B cell (primary cell): ENCODE measurements at regions not wholly inside any gene's neighbourhood (a gene's known extent, or its start where the extent isn't known, plus 50 kb on each side); places are given as distances from the start of the nearest gene placed in this dataset.

Experiments used
- ATAC-seq: fragments of 200-7000 bp; cut with Tn5 transposase; one replicate; pipeline ENCODE4 v1.10.0; 2021; ENCODE audit warnings: low read depth, mild to moderate bottlenecking, moderate number of reproducible peaks, moderate library complexity
- CTCF ChIA-PET: fragments of 350-600 bp; sonication (Branson Sonifier 250); formaldehyde crosslinking; loops from one replicate; lab custom pipeline; 2021; ENCODE audit warnings: antibody characterized with exemption, inconsistent platforms; lab: Charles Lee
- POLR2A ChIA-PET: fragments of 350-600 bp; sonication (Branson Sonifier 250); formaldehyde crosslinking; loops from one replicate; lab custom pipeline; 2021; ENCODE audit warnings: antibody characterized with exemption; lab: Charles Lee
- DNase-seq: peaks from one replicate; pipeline ENCODE4 v3.0.0; 2013
- H2AFZ ChIP-seq: 2 replicates; pipeline ENCODE4 v1.6.1; 2012; ENCODE audit warnings: mild to moderate bottlenecking, low read depth, low read length; ENCODE audit not compliant: insufficient read depth, poor library complexity, severe bottlenecking
- H3K27ac ChIP-seq, 2 donors: 1 replicate in 1 of 2; 2 replicates in 1 of 2; pipeline ENCODE4 v1.5.1; 2012 to 2013; ENCODE audit warnings: low read length in 2 of 2, mild to moderate bottlenecking in 2 of 2, moderate library complexity in 1 of 2
- H3K27me3 ChIP-seq, 4 experiments: fragments of 200-600 bp in 1 of 4; sonication (generic) in 1 of 4; replicated peaks in 1 of 4; 1 replicate in 2 of 4; 2 replicates in 2 of 4; pipeline versions ENCODE4 v1.6.1 to v1.7.0; 2013 to 2016; ENCODE audit warnings: low read length in 3 of 4, mild to moderate bottlenecking in 2 of 4, mixed read lengths in 1 of 4, moderate library complexity in 1 of 4; ENCODE audit not compliant: insufficient read depth in 4 of 4, control insufficient read depth in 3 of 4; ENCODE audit errors: control extremely low read depth in 1 of 4
- H3K36me3 ChIP-seq, 2 experiments: replicated peaks in 1 of 2; 1 replicate in 1 of 2; 2 replicates in 1 of 2; pipeline versions ENCODE4 v1.6.1 to v1.7.1; 2013; ENCODE audit warnings: low read length in 1 of 2; ENCODE audit not compliant: insufficient read depth in 2 of 2, control insufficient read depth in 1 of 2; ENCODE audit errors: control extremely low read depth in 1 of 2, extremely low read depth in 1 of 2
- H3K4me1 ChIP-seq, 2 donors: fragments of 200-600 bp in 1 of 2; sonication (generic) in 1 of 2; 1 replicate in 1 of 2; 2 replicates in 1 of 2; pipeline versions ENCODE4 v1.5.1 to v1.6.1; 2013 to 2017; ENCODE audit warnings: low read length in 2 of 2; ENCODE audit not compliant: control insufficient read depth in 2 of 2, insufficient read depth in 2 of 2
- H3K4me2 ChIP-seq: replicated peaks from 2 replicates; pipeline ENCODE3; 2012; ENCODE audit warnings: mild to moderate bottlenecking, low read depth, low read length; ENCODE audit not compliant: poor library complexity, severe bottlenecking
- H3K4me3 ChIP-seq, 5 experiments: fragments of 200-600 bp in 1 of 5; sonication (generic) in 1 of 5; 1 replicate in 3 of 5; 2 replicates in 2 of 5; pipeline versions ENCODE4 v1.5.1 to v1.7.0; 2011 to 2016; ENCODE audit warnings: low read length in 4 of 5, mild to moderate bottlenecking in 4 of 5, low read depth in 2 of 5, control low read depth in 1 of 5, moderate library complexity in 1 of 5; ENCODE audit not compliant: insufficient read depth in 1 of 5; ENCODE audit errors: control extremely low read depth in 1 of 5, extremely low read depth in 1 of 5
- H3K79me2 ChIP-seq: fragments of 200-600 bp; sonication (generic); one replicate; pipeline ENCODE4 v1.6.0; 2016; ENCODE audit warnings: low read length; ENCODE audit not compliant: control insufficient read depth, insufficient read depth
- H3K9ac ChIP-seq: fragments of 200-600 bp; sonication (generic); 2 replicates; pipeline ENCODE4 v1.6.1; 2017; ENCODE audit warnings: mild to moderate bottlenecking, low read length, moderate library complexity
- H3K9me3 ChIP-seq, 3 donors: one replicate each; pipeline versions ENCODE4 v1.6.1 to v1.7.1; 2013; ENCODE audit warnings: low read length in 2 of 3; ENCODE audit not compliant: control insufficient read depth in 2 of 3, insufficient read depth in 1 of 3; ENCODE audit errors: control extremely low read depth in 1 of 3
- H4K20me1 ChIP-seq: 2 replicates; pipeline ENCODE4 v1.6.0; 2012; ENCODE audit warnings: mild to moderate bottlenecking, low read length; ENCODE audit not compliant: insufficient read depth, control insufficient read depth, poor library complexity, severe bottlenecking
- H3K27ac Mint-ChIP-seq: one replicate; pipeline ENCODE4 v1.8.0; 2021; ENCODE audit warnings: mixed read lengths
- H3K27me3 Mint-ChIP-seq: one replicate; pipeline ENCODE4 v1.8.0; 2021; ENCODE audit warnings: mixed read lengths
- H3K4me1 Mint-ChIP-seq: one replicate; pipeline ENCODE4 v1.8.0; 2021; ENCODE audit warnings: mixed read lengths
- H3K4me3 Mint-ChIP-seq: one replicate; pipeline ENCODE4 v1.8.0; 2021; ENCODE audit warnings: mixed read lengths
- H3K9me3 Mint-ChIP-seq: one replicate; pipeline ENCODE4 v1.8.0; 2022; ENCODE audit warnings: mixed read lengths; ENCODE audit not compliant: insufficient read depth
- CTCF ChIP-seq: fragments of 200-600 bp; IDR thresholded peaks from one replicate; pipeline ENCODE4 v1.8.0; 2022; ENCODE audit warnings: antibody characterized with exemption, mild to moderate bottlenecking
- EZH2 ChIP-seq: IDR thresholded peaks from 2 replicates; pipeline ENCODE4 v1.6.1; 2012; ENCODE audit warnings: borderline replicate concordance, low read depth, mild to moderate bottlenecking, moderate library complexity, low read length; ENCODE audit not compliant: insufficient read depth, poor library complexity, severe bottlenecking
- WGBS: methylation state at CpG from one replicate; pipeline ENCODE4 v1.1.5; 2013; ENCODE audit warnings: missing lambda C conversion rate; ENCODE audit not compliant: insufficient coverage; 5-methylcytosine and 5-hydroxymethylcytosine counted together
- intact Hi-C: fragments of 100-400 bp; cut with micrococcal nuclease; formaldehyde crosslinking; loops from one replicate; pipeline ENCODE4 v1.10.0; 2022

- no peaks in the 10 kb centered on the region for H4K20me1 ChIP-seq
- H3K4me2 ChIP-seq, result no peak overlapping the region
- DNase-seq, result no peak
- TF ChIP-seq CTCF (no peak), EZH2 (no peak)
- ChIA-PET POLR2A (no interaction called here), CTCF (no interaction called here)
- no peak overlapping the region for H3K27ac Mint-ChIP-seq
- H3K4me1 Mint-ChIP-seq, result no peaks in the 10 kb centered on the region
- no peaks in the 10 kb centered on the region for H3K9me3 Mint-ChIP-seq
- 95% methylated on average over 11 of the region's 22 CpGs for WGBS
- ATAC-seq, result no peak
- no peak overlapping the region for H3K9ac ChIP-seq
- no peak overlapping the region for H3K4me3 Mint-ChIP-seq
- H3K4me1 ChIP-seq, result no peaks in the 10 kb centered on the region
- peaks cover 20% of the 10 kb centered on the region for H3K27me3 Mint-ChIP-seq
- H3K79me2 ChIP-seq, result no peaks in the 10 kb centered on the region
- no peak overlapping the region for H3K4me3 ChIP-seq
- peaks cover 0 to 4% (median 0%) of the 10 kb centered on the region in 4 experiments for H3K27me3 ChIP-seq
- no peaks in the 10 kb centered on the region for H3K36me3 ChIP-seq
- H3K27ac ChIP-seq, result no peak overlapping the region
- H2AFZ ChIP-seq, result no peak overlapping the region
- peaks cover 0 to 4% (median 0%) of the 10 kb centered on the region in 3 donors for H3K9me3 ChIP-seq
- intact Hi-C loops, result no loop called here
Observed at GRCh38 chr6:33944686-33945411, 141.0 kb upstream of the MLN start.

- Mint-ChIP-seq H3K27me3 (peaks cover 32% of the 10 kb centered on the region), H3K9me3 (peaks cover 4% of the 10 kb centered on the region), H3K4me1 (no peaks in the 10 kb centered on the region), H3K4me3 (no peak overlapping the region), H3K27ac (no peak overlapping the region)
- no peak overlapping the region for H3K4me2 ChIP-seq
- H2AFZ ChIP-seq, result no peak overlapping the region
- H3K9me3 ChIP-seq, result no peaks in the 10 kb centered on the region
- no peaks in the 10 kb centered on the region for H4K20me1 ChIP-seq
- no peak for DNase-seq
- intact Hi-C loops, result no loop called here
- 13% methylated on average over 1 of the region's 1 CpG for WGBS
- no peak overlapping the region for H3K9ac ChIP-seq
- no peaks in the 10 kb centered on the region for H3K79me2 ChIP-seq
- CTCF ChIA-PET, result no interaction called here
- peaks cover 0 to 10% (median 0%) of the 10 kb centered on the region in 4 experiments for H3K27me3 ChIP-seq
- TF ChIP-seq CTCF (no peak), EZH2 (no peak)
- H3K36me3 ChIP-seq, result no peaks in the 10 kb centered on the region
- POLR2A ChIA-PET, result no interaction called here
- H3K27ac ChIP-seq, result no peak overlapping the region
- no peak overlapping the region for H3K4me3 ChIP-seq
- H3K4me1 ChIP-seq, result no peaks in the 10 kb centered on the region
- no peak for ATAC-seq
Observed at GRCh38 chr6:33936886-33937285, 133.1 kb upstream of the MLN start.
